GM20000 (cell line): ENCODE measurements at regions not wholly inside any gene's neighbourhood (a gene's known extent, or its start where the extent isn't known, plus 50 kb on each side); places are given as distances from the start of the nearest gene placed in this dataset.

Experiments used
- DNase-seq: peaks from one replicate; pipeline ENCODE4 v3.0.0; 2012; ENCODE audit warnings: low spot score
- TF ChIP-seq, protein P1 (sequence below): IDR thresholded peaks from 2 replicates; pipeline ENCODE4 v1.5.1; 2012; ENCODE audit warnings: mild to moderate bottlenecking, control low read depth; ENCODE audit errors: extremely low read depth, missing control alignments

GRCh38 chr2:104430359-104430740 lies 423.6 kb upstream of the POU3F3 start:
- no peak for DNase-seq
- TF ChIP-seq, protein P1, sequence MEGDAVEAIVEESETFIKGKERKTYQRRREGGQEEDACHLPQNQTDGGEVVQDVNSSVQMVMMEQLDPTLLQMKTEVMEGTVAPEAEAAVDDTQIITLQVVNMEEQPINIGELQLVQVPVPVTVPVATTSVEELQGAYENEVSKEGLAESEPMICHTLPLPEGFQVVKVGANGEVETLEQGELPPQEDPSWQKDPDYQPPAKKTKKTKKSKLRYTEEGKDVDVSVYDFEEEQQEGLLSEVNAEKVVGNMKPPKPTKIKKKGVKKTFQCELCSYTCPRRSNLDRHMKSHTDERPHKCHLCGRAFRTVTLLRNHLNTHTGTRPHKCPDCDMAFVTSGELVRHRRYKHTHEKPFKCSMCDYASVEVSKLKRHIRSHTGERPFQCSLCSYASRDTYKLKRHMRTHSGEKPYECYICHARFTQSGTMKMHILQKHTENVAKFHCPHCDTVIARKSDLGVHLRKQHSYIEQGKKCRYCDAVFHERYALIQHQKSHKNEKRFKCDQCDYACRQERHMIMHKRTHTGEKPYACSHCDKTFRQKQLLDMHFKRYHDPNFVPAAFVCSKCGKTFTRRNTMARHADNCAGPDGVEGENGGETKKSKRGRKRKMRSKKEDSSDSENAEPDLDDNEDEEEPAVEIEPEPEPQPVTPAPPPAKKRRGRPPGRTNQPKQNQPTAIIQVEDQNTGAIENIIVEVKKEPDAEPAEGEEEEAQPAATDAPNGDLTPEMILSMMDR = no peak

DNA sequence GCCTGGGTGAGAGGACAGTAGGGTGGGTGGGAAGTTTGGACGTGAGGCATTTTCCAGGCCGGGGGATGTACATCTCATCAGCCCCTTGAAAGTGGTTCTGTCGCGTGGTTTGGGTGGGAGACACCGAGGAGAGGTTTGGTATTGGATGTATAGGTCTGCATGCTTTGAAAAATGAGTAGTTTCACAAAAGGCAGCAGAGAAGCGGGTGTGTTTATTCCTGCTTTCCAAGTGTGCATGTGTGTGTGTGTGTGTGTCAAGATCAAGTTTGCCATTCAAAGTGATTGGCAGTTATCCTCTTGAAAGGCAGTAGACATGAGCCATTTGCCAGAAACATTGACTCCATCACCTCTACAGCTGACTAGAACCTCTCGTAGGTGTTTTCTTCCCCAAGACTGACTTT lies 423.1 kb upstream of the POU3F3 start:
- TF ChIP-seq, protein P1 = no peak
- DNase-seq = no peak

DNA sequence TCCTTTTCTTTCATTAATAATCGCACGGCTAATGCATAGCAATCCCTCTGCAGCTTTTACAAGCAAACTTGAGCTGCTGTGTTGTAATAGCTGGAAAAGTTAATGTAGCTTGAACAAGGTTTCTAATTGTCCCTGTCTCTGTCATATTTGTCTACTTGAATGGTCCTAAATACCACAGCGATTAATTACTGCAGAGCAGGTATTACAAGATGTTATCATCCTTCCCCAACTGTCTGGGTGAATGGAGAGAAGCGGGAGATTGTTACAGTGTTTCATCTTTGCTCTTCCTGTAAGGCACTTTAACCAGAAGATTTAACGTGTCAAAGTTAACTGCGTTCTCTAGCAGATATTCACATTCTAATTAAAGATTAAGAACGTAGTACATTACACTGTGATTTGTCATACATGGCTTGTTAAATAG lies 422.2 kb upstream of the POU3F3 start:
- TF ChIP-seq, protein P1 = no peak
- no peak for DNase-seq

GRCh38 chr2:104432401-104432800 lies 421.5 kb upstream of the POU3F3 start:
- no peak for DNase-seq
- TF ChIP-seq, protein P1 = no peak

- TF ChIP-seq, protein P1 = no peak
- DNase-seq = no peak
These were observed 420.9 kb upstream of the POU3F3 start for GRCh38 chr2:104432991-104433390.

DNA sequence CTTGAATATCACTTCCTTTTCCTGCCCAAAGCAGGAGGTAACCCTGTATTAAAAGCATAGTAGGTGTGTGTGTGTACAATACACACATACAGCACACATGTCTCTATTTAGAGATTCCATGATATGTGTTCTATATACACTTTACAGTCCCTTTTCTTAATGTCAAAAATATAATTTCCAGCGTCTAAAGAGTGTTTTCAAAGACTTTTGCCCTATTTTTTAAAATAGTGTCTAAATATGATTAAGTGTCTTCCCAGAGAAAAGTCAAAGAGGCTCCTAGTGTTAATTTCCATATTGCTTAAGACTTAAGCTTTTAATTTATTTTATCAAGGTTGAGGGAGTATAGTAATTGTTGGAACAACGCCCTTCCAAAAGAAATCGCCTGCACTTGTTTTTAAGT lies 420.3 kb upstream of the POU3F3 start:
- no peak for DNase-seq
- TF ChIP-seq, protein P1 = no peak

DNA sequence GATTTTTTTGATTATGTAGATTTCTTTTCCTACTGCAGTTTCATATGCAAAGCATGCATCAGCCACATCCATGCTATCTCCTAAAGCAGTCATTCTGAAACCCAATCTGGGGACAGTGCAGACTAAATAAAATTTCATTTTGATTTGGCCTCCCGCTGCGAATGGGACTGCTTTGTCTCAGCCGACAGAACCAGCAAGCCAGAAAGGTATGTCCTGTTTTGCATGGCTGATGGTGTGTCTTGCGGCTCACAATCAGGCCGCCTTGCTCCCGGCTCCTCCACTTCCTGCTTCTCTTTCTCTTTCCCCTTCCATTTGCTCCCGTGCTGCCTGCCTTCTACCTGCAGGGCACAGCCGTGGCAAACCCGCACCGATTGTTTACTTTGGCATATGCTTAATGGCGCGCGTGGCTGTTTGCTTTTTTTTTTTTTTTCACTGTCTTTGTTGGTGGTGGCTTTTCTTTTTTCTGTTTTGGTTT lies 419.6 kb upstream of the POU3F3 start:
- TF ChIP-seq, protein P1 = no peak
- DNase-seq = peak; percentile 24
